ENCODE measurements at regions not wholly inside any gene's neighbourhood (a gene's known extent, or its start where the extent isn't known, plus 50 kb on each side); places are given as distances from the start of the nearest gene placed in this dataset.
"Not testable (repeated sequence)": the region's sequence is repeated elsewhere in the genome, so short reads cannot be mapped to it uniquely, and the experiment has no call there.

GRCh38 chr21:35796844-35797243 is 263.5 kb downstream of the SETD4 start:
- Histone ChIP-seq H3K36me3 (no peaks in the 10 kb centered on the region), H3K4me1 (no peaks in the 10 kb centered on the region), H3K27me3 (peaks cover 0 to 4% (median 3%) of the 10 kb centered on the region in 7 donors), H3K4me3 (no peak overlapping the region), H3K27ac (no peak overlapping the region), H3K9me3 (peaks cover 0 to 3% (median 0%) of the 10 kb centered on the region in 11 donors)
- DNase-seq (no peak), ATAC-seq (no peak)
- no peak for TF ChIP-seq CTCF (IDR thresholded peaks at IDR 0.05)
- WGBS, 2 donors = 20 to 38% methylated on average over 2 of the region's 2 CpGs
- intact Hi-C loops (cut with DNase I) = no loop called here

GRCh38 chr21:35794527-35794926 is 265.8 kb downstream of the SETD4 start:
- H3K27ac ChIP-seq; intact Hi-C loops (cut with DNase I); ATAC-seq; H3K9me3 ChIP-seq; DNase-seq; H3K4me1 ChIP-seq; H3K36me3 ChIP-seq; H3K27me3 ChIP-seq; H3K4me3 ChIP-seq: not testable (repeated sequence)
- 86 to 91% methylated on average over 4 of the region's 4 CpGs for WGBS, 2 donors

GRCh38 chr21:35792569-35793305 is 267.6 kb downstream of the SETD4 start:
- Histone ChIP-seq H3K4me1 (no peaks in the 10 kb centered on the region), H3K9me3 (peaks cover 0 to 6% (median 0%) of the 10 kb centered on the region in 11 donors), H3K4me3 (no peak overlapping the region), H3K27ac (no peak overlapping the region), H3K27me3 (peaks cover 0 to 3% (median 0%) of the 10 kb centered on the region in 7 donors), H3K36me3 (no peaks in the 10 kb centered on the region)
- intact Hi-C loops (cut with DNase I) = no loop called here
- no peak for DNase-seq
- ATAC-seq = no peak
- 79 to 85% methylated on average over 5 of the region's 5 CpGs for WGBS, 2 donors
- no peak for TF ChIP-seq CTCF (IDR thresholded peaks at IDR 0.05)

- Histone ChIP-seq H3K4me1 (no peaks in the 10 kb centered on the region), H3K4me3 (no peak overlapping the region), H3K27me3 (peaks cover 0 to 3% (median 0%) of the 10 kb centered on the region in 7 donors), H3K36me3 (no peaks in the 10 kb centered on the region), H3K27ac (no peak overlapping the region), H3K9me3 (peaks cover 0 to 6% (median 0%) of the 10 kb centered on the region in 11 donors)
- ATAC-seq (no peak), DNase-seq (no peak)
- intact Hi-C loops (cut with DNase I) = no loop called here
- no peak for TF ChIP-seq CTCF (IDR thresholded peaks at IDR 0.05)
- 85 to 87% methylated on average over 10 of the region's 10 CpGs for WGBS, 2 donors
Measured at GRCh38 chr21:35791541-35792325, 268.6 kb downstream of the SETD4 start.

All from heart right ventricle (tissue), 16 donors.